Sciatic nerve (tissue), 2 donors: ENCODE measurements at regions not wholly inside any gene's neighbourhood (a gene's known extent, or its start where the extent isn't known, plus 50 kb on each side); places are given as distances from the start of the nearest gene placed in this dataset.

ENCODE experiments used
- ATAC-seq: fragments of 200-7000 bp; cut with Tn5 transposase; one replicate; pipeline ENCODE4 v1.9.1; 2020; ENCODE audit warnings: mild to moderate bottlenecking, moderate library complexity
- DNase-seq: peaks from one replicate; pipeline ENCODE4 v3.0.0-alpha.2; 2020; ENCODE audit warnings: low spot score
- intact Hi-C: fragments of 100-400 bp; cut with DNase I; formaldehyde crosslinking; loops from one replicate; pipeline ENCODE4 v1.14.2; 2022
- donor health status: DM: no; HTN: no; CAD: no.
- donor health status: DM: no; HTN: no; CAD: no.

- intact Hi-C loops: no loop called here
- DNase-seq (no peak), ATAC-seq (no peak)
Observed at GRCh38 chr17:13265311-13265710, 247.5 kb upstream of the ELAC2 start.

GRCh38 chr17:13263746-13264145, 245.9 kb upstream of the ELAC2 start:
- DNase-seq (no peak), ATAC-seq (no peak)
- intact Hi-C loops: no loop called here

- ATAC-seq (no peak), DNase-seq (no peak)
- intact Hi-C loops: no loop called here
Observed at GRCh38 chr17:13256545-13256944, 238.7 kb upstream of the ELAC2 start.

- intact Hi-C loops: no loop called here
- no peak for DNase-seq
- ATAC-seq: no peak
Observed at GRCh38 chr17:13253733-13254410, 236.0 kb upstream of the ELAC2 start.

GRCh38 chr17:13244513-13244912, 226.7 kb upstream of the ELAC2 start:
- intact Hi-C loops: loop anchor here (5.0 kb wide), 1 partner anchor 378 kb away; no protein-coding TSS in a partner anchor
- ATAC-seq (peak; percentile 71), DNase-seq (no peak)

GRCh38 chr17:13243585-13243984, 225.8 kb upstream of the ELAC2 start:
- intact Hi-C loops: loop anchor here (2.0 to 5.0 kb wide), 2 partner anchors 71 to 379 kb away; no protein-coding TSS in a partner anchor
- ATAC-seq (no peak), DNase-seq (no peak)

GRCh38 chr17:13240851-13241250, 223.0 kb upstream of the ELAC2 start:
- intact Hi-C loops: loop anchor here (5.0 kb wide), 1 partner anchor 381 kb away; no protein-coding TSS in a partner anchor
- no peak for ATAC-seq
- no peak for DNase-seq

GRCh38 chr17:13230350-13231264, 212.8 kb upstream of the ELAC2 start:
- ATAC-seq: no peak
- intact Hi-C loops: no loop called here
- no peak for DNase-seq

GRCh38 chr17:13228225-13228624, 210.4 kb upstream of the ELAC2 start:
- DNase-seq (no peak), ATAC-seq (no peak)
- intact Hi-C loops: no loop called here

GRCh38 chr17:13222975-13223374, 205.1 kb upstream of the ELAC2 start:
- no peak for ATAC-seq
- intact Hi-C loops: no loop called here
- DNase-seq: no peak

DNA sequence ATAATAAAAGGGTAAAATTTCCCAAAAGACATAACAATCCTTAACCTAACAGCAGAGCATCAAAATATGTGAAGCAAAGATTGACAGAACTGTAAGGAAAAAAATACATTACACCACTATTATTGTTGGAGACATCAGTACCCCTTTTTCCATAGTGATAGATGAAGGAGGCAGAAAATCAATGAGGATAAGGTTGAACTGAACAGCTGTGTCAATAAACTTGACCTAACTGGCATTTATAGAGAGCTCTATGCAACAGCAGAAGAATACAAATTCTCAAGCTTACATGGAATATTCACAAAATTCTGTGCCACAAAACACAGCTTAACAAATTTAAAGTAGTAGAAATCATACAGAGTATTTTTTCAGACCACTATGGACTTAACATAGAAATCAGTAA, 195.0 kb upstream of the ELAC2 start:
- intact Hi-C loops: no loop called here
- no peak for DNase-seq
- ATAC-seq: no peak

DNA sequence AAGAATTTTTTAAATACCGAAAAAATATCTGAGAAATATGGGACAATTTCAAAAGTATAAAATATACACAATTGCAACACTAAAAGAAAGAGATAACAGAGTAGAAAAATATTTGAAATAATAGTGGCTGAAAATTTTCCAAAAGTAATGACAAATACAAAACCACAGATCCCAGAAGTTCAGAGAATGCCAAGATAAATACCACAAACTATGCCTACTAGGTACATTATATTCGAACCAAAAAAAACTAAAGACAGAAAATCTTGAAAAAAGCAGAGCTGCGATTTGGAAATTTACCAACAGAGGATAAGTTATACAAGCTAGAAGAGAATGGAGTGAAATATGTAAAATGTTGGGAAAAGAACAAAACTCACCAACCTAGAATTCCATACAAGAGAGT, 191.3 kb upstream of the ELAC2 start:
- DNase-seq (no peak), ATAC-seq (no peak)
- intact Hi-C loops: no loop called here

GRCh38 chr17:13204607-13205237, 186.9 kb upstream of the ELAC2 start:
- intact Hi-C loops: no loop called here
- ATAC-seq (no peak), DNase-seq (no peak)

GRCh38 chr17:13202835-13203234, 185.0 kb upstream of the ELAC2 start:
- DNase-seq: no peak
- intact Hi-C loops: no loop called here
- no peak for ATAC-seq

DNA sequence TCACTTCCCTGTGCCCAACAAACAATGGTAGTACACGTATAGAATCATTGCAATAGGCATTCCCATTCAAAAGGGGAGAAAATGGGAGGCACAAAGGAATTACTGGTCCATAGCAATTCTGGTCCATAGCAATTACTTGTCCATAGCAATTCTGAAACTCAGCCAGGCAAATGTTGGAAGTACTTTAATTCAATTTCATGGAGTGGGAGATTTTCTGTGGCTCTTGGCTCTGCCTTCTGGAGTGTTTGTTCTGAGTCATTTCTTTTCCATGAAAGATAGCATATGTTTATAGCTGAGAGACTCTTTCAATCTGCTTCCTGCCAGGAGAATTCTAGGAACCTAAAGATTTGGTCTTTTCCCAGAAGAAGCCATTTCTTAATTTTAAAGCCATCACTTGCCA, 182.8 kb upstream of the ELAC2 start:
- DNase-seq (no peak), ATAC-seq (no peak)
- intact Hi-C loops: no loop called here

DNA sequence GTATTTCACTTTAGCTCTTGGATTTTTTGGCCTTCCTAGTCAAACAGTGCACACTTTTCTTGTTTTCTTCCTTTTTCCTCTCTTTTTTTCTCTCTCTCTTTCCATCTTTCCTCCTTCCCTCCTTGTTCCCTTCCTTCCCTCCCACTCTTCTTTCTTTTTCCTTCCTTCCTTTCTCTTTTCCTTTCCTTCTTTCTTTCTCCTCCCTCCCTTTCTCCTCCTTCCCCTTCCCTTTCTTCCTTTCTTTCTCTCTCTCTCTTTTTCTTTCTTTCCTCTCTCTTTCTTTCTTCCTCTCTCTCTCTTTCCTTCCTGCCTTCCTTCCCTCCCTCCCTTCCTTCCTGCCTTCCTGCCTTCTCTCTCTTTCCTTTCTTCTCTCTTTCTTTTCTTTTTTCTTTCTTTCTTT, 181.6 kb upstream of the ELAC2 start:
- intact Hi-C loops: no loop called here
- DNase-seq (no peak), ATAC-seq (no peak)

DNA sequence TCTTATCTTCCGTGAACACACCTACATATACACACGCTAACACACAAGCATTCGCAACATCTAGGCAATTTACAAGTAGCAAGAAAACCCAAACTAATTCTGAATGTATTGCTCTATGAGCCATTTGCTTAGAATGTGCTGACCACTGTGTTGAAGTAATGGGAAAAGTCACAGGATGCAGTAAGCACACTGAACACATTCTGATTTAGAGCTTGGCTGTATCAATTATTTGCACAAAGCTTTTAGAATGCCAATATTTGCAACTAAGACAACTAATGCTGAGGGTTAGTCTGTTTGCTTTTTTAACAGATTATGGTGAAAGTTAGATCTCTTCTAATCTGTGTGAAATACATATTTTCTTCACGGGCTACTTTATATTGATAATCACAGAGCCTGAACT, 179.8 kb upstream of the ELAC2 start:
- intact Hi-C loops: no loop called here
- DNase-seq (no peak), ATAC-seq (no peak)

DNA sequence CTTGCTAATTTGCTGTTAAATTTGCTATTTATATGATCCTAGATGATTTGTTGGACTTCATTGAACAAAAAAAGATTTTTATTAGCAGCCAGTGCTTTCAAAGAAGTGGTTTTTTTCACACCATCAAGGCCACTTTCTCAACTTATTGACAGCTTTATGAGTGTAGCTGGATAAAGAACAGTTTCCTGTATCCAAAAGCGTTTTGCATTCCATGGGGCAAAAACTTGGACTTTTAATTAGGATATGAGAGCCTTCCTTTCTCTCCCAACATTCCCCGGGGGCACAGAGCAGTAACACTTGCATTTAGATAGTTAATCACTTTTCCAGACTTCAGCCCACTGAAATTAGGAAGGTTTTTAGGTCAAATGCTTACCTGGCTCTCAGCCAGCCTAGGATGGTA, 177.1 kb upstream of the ELAC2 start:
- ATAC-seq: no peak
- intact Hi-C loops: no loop called here
- no peak for DNase-seq

DNA sequence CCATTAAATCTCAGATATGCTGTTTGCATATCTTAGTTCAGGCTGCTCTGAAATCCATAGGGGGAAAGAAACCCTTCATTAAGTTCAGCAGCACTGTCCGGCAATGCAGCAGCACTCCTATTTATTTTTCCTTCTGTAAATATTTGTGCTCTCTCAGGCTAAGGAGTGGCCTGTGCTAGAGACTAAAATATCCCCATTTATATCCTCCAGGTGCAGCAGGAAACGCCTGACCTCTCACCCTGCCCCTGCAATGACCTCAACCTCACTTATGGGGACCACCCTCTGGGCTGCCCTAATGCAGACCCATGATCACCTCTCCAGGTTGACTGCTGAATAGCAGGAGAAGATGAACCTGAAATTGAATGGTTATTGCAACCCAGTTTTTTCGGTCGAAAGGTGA, 165.0 kb upstream of the ELAC2 start:
- intact Hi-C loops: no loop called here
- ATAC-seq (no peak), DNase-seq (no peak)

DNA sequence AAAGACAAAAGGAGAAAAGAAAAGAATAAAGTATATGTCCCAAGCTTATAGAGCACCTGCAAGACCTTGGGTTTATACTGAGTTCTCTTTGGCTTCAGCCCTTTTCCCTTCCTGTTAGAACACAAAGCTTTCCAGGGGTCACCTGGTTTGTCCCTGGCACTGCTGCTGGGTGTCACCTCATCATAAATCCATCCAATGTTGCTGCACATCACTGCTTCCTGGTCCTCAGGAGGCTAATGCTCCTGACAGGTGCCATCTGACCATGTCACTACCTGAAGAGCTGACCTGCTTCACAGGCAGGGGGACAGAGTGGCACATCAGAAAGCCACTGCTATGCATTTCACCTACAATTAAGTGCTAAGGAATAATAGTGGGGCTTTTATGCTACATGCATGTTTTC, 164.6 kb upstream of the ELAC2 start:
- ATAC-seq: no peak
- no peak for DNase-seq
- intact Hi-C loops: no loop called here
